ENCODE measurements at regions not wholly inside any gene's neighbourhood (a gene's known extent, or its start where the extent isn't known, plus 50 kb on each side); places are given as distances from the start of the nearest gene placed in this dataset.
"Not testable (repeated sequence)": the region's sequence is repeated elsewhere in the genome, so short reads cannot be mapped to it uniquely, and the experiment has no call there.

GRCh38 chr1:83342995-83343394, 655.9 kb downstream of the TTLL7 start:
- DNase-seq = not testable (repeated sequence)

- DNase-seq = not testable (repeated sequence)
These were observed 666.6 kb downstream of the TTLL7 start for GRCh38 chr1:83332308-83332707.

- no peak for DNase-seq
These were observed 680.6 kb downstream of the TTLL7 start for GRCh38 chr1:83318366-83318765.

- not testable (repeated sequence) for DNase-seq
These were observed 683.5 kb downstream of the TTLL7 start for GRCh38 chr1:83315446-83315845.

GRCh38 chr1:83310161-83310560, 688.8 kb downstream of the TTLL7 start:
- not testable (repeated sequence) for DNase-seq

GRCh38 chr1:83309035-83309434, 689.9 kb downstream of the TTLL7 start:
- not testable (repeated sequence) for DNase-seq

- not testable (repeated sequence) for DNase-seq
These were observed 692.1 kb downstream of the TTLL7 start for GRCh38 chr1:83306811-83307210.

GRCh38 chr1:83295594-83295993, 703.3 kb downstream of the TTLL7 start:
- not testable (repeated sequence) for DNase-seq

- not testable (repeated sequence) for DNase-seq
These were observed 711.5 kb downstream of the TTLL7 start for GRCh38 chr1:83287391-83287790.

GRCh38 chr1:83274656-83275055, 724.3 kb downstream of the TTLL7 start:
- DNase-seq = not testable (repeated sequence)

- not testable (repeated sequence) for DNase-seq
These were observed 726.4 kb downstream of the TTLL7 start for GRCh38 chr1:83272484-83272883.

GRCh38 chr1:83271834-83272233, 727.1 kb downstream of the TTLL7 start:
- DNase-seq = not testable (repeated sequence)

GRCh38 chr1:83270801-83271200, 728.1 kb downstream of the TTLL7 start:
- not testable (repeated sequence) for DNase-seq

GRCh38 chr1:83263808-83264207, 735.1 kb downstream of the TTLL7 start:
- DNase-seq = not testable (repeated sequence)

- DNase-seq = not testable (repeated sequence)
These were observed 747.2 kb downstream of the TTLL7 start for GRCh38 chr1:83251687-83252086.

GRCh38 chr1:83246780-83247179, 752.2 kb downstream of the TTLL7 start:
- not testable (repeated sequence) for DNase-seq

- DNase-seq = not testable (repeated sequence)
These were observed 754.1 kb downstream of the TTLL7 start for GRCh38 chr1:83244832-83245231.

- not testable (repeated sequence) for DNase-seq
These were observed 759.4 kb downstream of the TTLL7 start for GRCh38 chr1:83239568-83239967.

- not testable (repeated sequence) for DNase-seq
These were observed 760.3 kb downstream of the TTLL7 start for GRCh38 chr1:83238654-83239053.

- not testable (repeated sequence) for DNase-seq
These were observed 779.1 kb downstream of the TTLL7 start for GRCh38 chr1:83219788-83220187.

- DNase-seq = not testable (repeated sequence)
These were observed 780.8 kb downstream of the TTLL7 start for GRCh38 chr1:83218036-83218716.

GRCh38 chr1:83214317-83214716, 784.6 kb downstream of the TTLL7 start:
- not testable (repeated sequence) for DNase-seq

- DNase-seq = not testable (repeated sequence)
These were observed 785.3 kb downstream of the TTLL7 start for GRCh38 chr1:83213648-83214047.

- DNase-seq = not testable (repeated sequence)
These were observed 786.9 kb downstream of the TTLL7 start for GRCh38 chr1:83212033-83212432.

GRCh38 chr1:83208540-83208939, 790.4 kb downstream of the TTLL7 start:
- not testable (repeated sequence) for DNase-seq
